IMR-90 (cell line): ENCODE measurements at regions not wholly inside any gene's neighbourhood (a gene's known extent, or its start where the extent isn't known, plus 50 kb on each side); places are given as distances from the start of the nearest gene placed in this dataset.

Source experiments
- ATAC-seq: fragments of 200-7000 bp; cut with Tn5 transposase; 2 replicates; pipeline ENCODE4 v1.9.1; 2020; ENCODE audit warnings: low read depth, mild to moderate bottlenecking, moderate library complexity
- BruUV-seq: library from RNA; stranded (reverse); fragments of 400-500 nt; replicated peaks from 2 replicates; lab custom pipeline; 2021; lab: Mats Ljungman, UMichigan
- CTCF ChIA-PET: fragments of 300-600 bp; formaldehyde crosslinking; extraction: SDS; loops from one replicate; lab custom pipeline; 2021; ENCODE audit warnings: antibody characterized with exemption; lab: Yijun Ruan, JAX
- POLR2A ChIA-PET: fragments of 300-600 bp; sonication (Branson Sonifier 250); formaldehyde crosslinking; loops from one replicate; lab custom pipeline; 2022; ENCODE audit warnings: antibody characterized with exemption; ENCODE audit not compliant: unreplicated experiment; lab: Charles Lee
- DNase-seq: peaks from one replicate; pipeline ENCODE4 v3.0.0; 2013
- H2AFZ ChIP-seq: replicated peaks from 2 replicates; pipeline ENCODE3; 2013; ENCODE audit warnings: low read length, mild to moderate bottlenecking; ENCODE audit not compliant: poor library complexity
- H2AK5ac ChIP-seq: 2 replicates; pipeline ENCODE4 v1.6.1; 2013; ENCODE audit warnings: low read depth, low read length, inconsistent platforms
- H2AK9ac ChIP-seq: replicated peaks from 2 replicates; pipeline ENCODE3; 2013; ENCODE audit warnings: mild to moderate bottlenecking, low read depth, low read length, moderate library complexity; ENCODE audit not compliant: poor library complexity
- H2BK120ac ChIP-seq: 2 replicates; pipeline ENCODE4 v1.6.1; 2013; ENCODE audit warnings: low read depth, low read length, inconsistent platforms
- H2BK15ac ChIP-seq: 3 replicates; pipeline ENCODE4 v1.6.1; 2013; ENCODE audit warnings: low read depth, low read length, inconsistent platforms
- H2BK20ac ChIP-seq: 2 replicates; pipeline ENCODE4 v1.6.1; 2013; ENCODE audit warnings: low read depth, mild to moderate bottlenecking, inconsistent platforms, low read length, moderate library complexity
- H2BK5ac ChIP-seq: 2 replicates; pipeline ENCODE4 v1.6.1; 2013; ENCODE audit warnings: mild to moderate bottlenecking, low read depth, low read length, inconsistent platforms; ENCODE audit not compliant: poor library complexity, severe bottlenecking
- H3K14ac ChIP-seq: replicated peaks from 2 replicates; pipeline ENCODE4 v1.6.1; 2013; ENCODE audit warnings: low read depth, low read length, inconsistent platforms
- H3K18ac ChIP-seq: 2 replicates; pipeline ENCODE4 v1.6.1; 2013; ENCODE audit warnings: low read depth, low read length, control low read depth
- H3K23ac ChIP-seq: 2 replicates; pipeline ENCODE4 v1.6.1; 2013; ENCODE audit warnings: low read depth, low read length, inconsistent platforms
- H3K27ac ChIP-seq: 2 replicates; pipeline ENCODE4 v1.5.1; 2013; ENCODE audit warnings: mild to moderate bottlenecking, control low read depth, low read length; ENCODE audit not compliant: insufficient read depth
- H3K27me3 ChIP-seq: 2 replicates; pipeline ENCODE4 v1.6.1; 2013; ENCODE audit warnings: low read length; ENCODE audit not compliant: control insufficient read depth, insufficient read depth
- H3K36me3 ChIP-seq: 2 replicates; pipeline ENCODE4 v1.6.1; 2013; ENCODE audit warnings: low read length, mixed read lengths; ENCODE audit not compliant: control insufficient read depth, insufficient read depth
- H3K4ac ChIP-seq: 2 replicates; pipeline ENCODE4 v1.6.1; 2013; ENCODE audit warnings: low read depth, low read length, inconsistent platforms
- H3K4me1 ChIP-seq: 2 replicates; pipeline ENCODE4 v1.6.1; 2013; ENCODE audit warnings: low read length, mixed read lengths; ENCODE audit not compliant: control insufficient read depth, insufficient read depth
- H3K4me2 ChIP-seq: 2 replicates; pipeline ENCODE4 v1.6.1; 2013; ENCODE audit warnings: low read depth, mild to moderate bottlenecking, control low read depth, low read length, moderate library complexity
- H3K4me3 ChIP-seq: 2 replicates; pipeline ENCODE4 v1.5.1; 2013; ENCODE audit warnings: low read depth, mild to moderate bottlenecking, control low read depth, low read length, moderate library complexity; ENCODE audit not compliant: insufficient read depth
- H3K56ac ChIP-seq: 2 replicates; pipeline ENCODE4 v1.6.1; 2013; ENCODE audit warnings: low read length, inconsistent platforms; ENCODE audit not compliant: insufficient read depth; ENCODE audit errors: extremely low read depth
- H3K79me1 ChIP-seq, 2 experiments: 2 replicates each; pipeline ENCODE4 v1.6.1; 2013; ENCODE audit warnings: low read length in 2 of 2, inconsistent platforms in 1 of 2, low read depth in 1 of 2
- H3K9ac ChIP-seq: 2 replicates; pipeline ENCODE4 v1.6.1; 2013; ENCODE audit warnings: low read depth, low read length, control low read depth
- H3K9me1 ChIP-seq: 2 replicates; pipeline ENCODE4 v1.6.1; 2013; ENCODE audit warnings: low read length, inconsistent platforms; ENCODE audit not compliant: insufficient read depth
- H3K9me3 ChIP-seq: 2 replicates; pipeline ENCODE4 v1.6.1; 2013; ENCODE audit warnings: low read length; ENCODE audit not compliant: control insufficient read depth, insufficient read depth
- H4K20me1 ChIP-seq: 2 replicates; pipeline ENCODE4 v1.6.1; 2013; ENCODE audit warnings: low read length, inconsistent platforms; ENCODE audit not compliant: insufficient read depth
- H4K5ac ChIP-seq: 2 replicates; pipeline ENCODE4 v1.6.1; 2013; ENCODE audit warnings: mild to moderate bottlenecking, low read depth, low read length, control low read depth
- H4K8ac ChIP-seq, 2 experiments: 2 replicates each; pipeline ENCODE4 v1.6.1; 2013; ENCODE audit warnings: low read depth in 2 of 2, low read length in 2 of 2, control low read depth in 1 of 2, inconsistent platforms in 1 of 2
- H4K91ac ChIP-seq: 2 replicates; pipeline ENCODE4 v1.6.1; 2013; ENCODE audit warnings: low read depth, low read length, inconsistent platforms; ENCODE audit not compliant: insufficient read depth
- BHLHE40 ChIP-seq: fragments of 150-350 bp; IDR thresholded peaks from 2 replicates; pipeline ENCODE4 v1.6.1; 2016; ENCODE audit warnings: mild to moderate bottlenecking, low read depth, low read length
- CEBPB ChIP-seq: IDR thresholded peaks from 2 replicates; pipeline ENCODE4 v1.6.1; 2012; ENCODE audit warnings: low read depth, low read length, improper control_type of control experiment
- CHD1 ChIP-seq: IDR thresholded peaks from 2 replicates; pipeline ENCODE4 v1.6.1; 2012; ENCODE audit warnings: low read depth, low read length, improper control_type of control experiment
- CTCF ChIP-seq: conservative IDR thresholded peaks from 2 replicates; pipeline ENCODE4 v1.5.1; 2012; ENCODE audit warnings: mild to moderate bottlenecking, low read depth, low read length, improper control_type of control experiment
- ELK1 ChIP-seq: fragments of 150-350 bp; IDR thresholded peaks from 2 replicates; pipeline ENCODE4 v1.6.1; 2016; ENCODE audit warnings: low read depth, mild to moderate bottlenecking, low read length, moderate library complexity, borderline replicate concordance
- FOS ChIP-seq: fragments of 150-350 bp; IDR thresholded peaks from 2 replicates; pipeline ENCODE4 v1.6.1; 2016; ENCODE audit warnings: low read depth, low read length
- MAFK ChIP-seq: IDR thresholded peaks from 2 replicates; pipeline ENCODE4 v1.6.1; 2012; ENCODE audit warnings: low read depth, low read length, improper control_type of control experiment
- MAZ ChIP-seq: IDR thresholded peaks from 2 replicates; pipeline ENCODE4 v1.6.1; 2012; ENCODE audit warnings: low read depth, mild to moderate bottlenecking, low read length, improper control_type of control experiment, moderate library complexity, borderline replicate concordance
- MXI1 ChIP-seq: IDR thresholded peaks from 2 replicates; pipeline ENCODE4 v1.6.1; 2012; ENCODE audit warnings: low read depth, mild to moderate bottlenecking, low read length, moderate library complexity, borderline replicate concordance
- NFE2L2 ChIP-seq: fragments of 150-350 bp; IDR thresholded peaks from 2 replicates; pipeline ENCODE4 v1.6.1; 2016; ENCODE audit warnings: low read depth, mild to moderate bottlenecking, low read length
- POLR2A ChIP-seq: IDR thresholded peaks from 2 replicates; pipeline ENCODE4 v1.6.1; 2012; ENCODE audit warnings: mild to moderate bottlenecking, low read depth, low read length
- RAD21 ChIP-seq: IDR thresholded peaks from 2 replicates; pipeline ENCODE4 v1.6.1; 2012; ENCODE audit warnings: low read length, improper control_type of control experiment
- RCOR1 ChIP-seq: IDR thresholded peaks from 2 replicates; pipeline ENCODE4 v1.6.1; 2012; ENCODE audit warnings: mild to moderate bottlenecking, low read length, improper control_type of control experiment; ENCODE audit not compliant: insufficient replicate concordance
- RFX5 ChIP-seq: IDR thresholded peaks from 2 replicates; pipeline ENCODE4 v1.8.0; 2012; ENCODE audit warnings: low read depth, mild to moderate bottlenecking, low read length, moderate library complexity
- SMC3 ChIP-seq: fragments of 150-350 bp; IDR thresholded peaks from 2 replicates; pipeline ENCODE4 v1.6.1; 2016; ENCODE audit warnings: low read depth, mild to moderate bottlenecking, antibody characterized with exemption, low read length, moderate library complexity
- USF2 ChIP-seq: fragments of 150-350 bp; IDR thresholded peaks from 2 replicates; pipeline ENCODE4 v1.6.1; 2017; ENCODE audit warnings: mild to moderate bottlenecking, antibody characterized with exemption, low read length, low read depth
- WGBS, 2 experiments: methylation state at CpG; one replicate each; pipeline versions ENCODE4 v1.1.5 to v1.1.7; 2013; ENCODE audit warnings: missing lambda C conversion rate in 2 of 2; ENCODE audit not compliant: insufficient read length in 1 of 2; ENCODE audit errors: extremely low coverage in 2 of 2; 5-methylcytosine and 5-hydroxymethylcytosine counted together
- dilution Hi-C: fragments of 300-500 bp; cut with HindIII; formaldehyde crosslinking; loops from one replicate; pipeline ENCODE4 v1.14.3; 2018; ENCODE audit warnings: low sequenced_read_pairs; ENCODE audit not compliant: unreplicated experiment
- in situ Hi-C: fragments of 300-500 bp; cut with MboI; formaldehyde crosslinking; loops from 3 replicates; pipeline ENCODE4 v1.14.3; 2019; ENCODE audit warnings: low sequenced_read_pairs, inconsistent platforms, mixed read lengths
- intact Hi-C: fragments of 100-400 bp; cut with micrococcal nuclease; formaldehyde crosslinking; loops from 2 replicates; pipeline ENCODE4 v1.10.0; 2022

- Histone ChIP-seq H4K20me1 (no peaks in the 10 kb centered on the region), H3K4me2 (no peak overlapping the region), H3K4me3 (no peak overlapping the region), H2AK5ac (no peak overlapping the region), H2BK15ac (no peak overlapping the region), H2BK5ac (no peak overlapping the region), H3K9me1 (no peaks in the 10 kb centered on the region), H3K4me1 (no peaks in the 10 kb centered on the region), H2BK120ac (no peak overlapping the region), H3K56ac (no peak overlapping the region), H3K9me3 (no peaks in the 10 kb centered on the region), H2AFZ (no peak overlapping the region), H3K14ac (no peak overlapping the region), H2BK20ac (no peak overlapping the region), H3K27ac (no peak overlapping the region), H2AK9ac (no peak overlapping the region), H3K23ac (no peak overlapping the region), H3K4ac (no peak overlapping the region), H4K91ac (no peak overlapping the region), H4K5ac (no peak overlapping the region), H3K79me1 (no peaks in the 10 kb centered on the region), H3K27me3 (no peaks in the 10 kb centered on the region), H4K8ac (no peak overlapping the region), H3K36me3 (no peaks in the 10 kb centered on the region), H3K18ac (no peak overlapping the region), H3K9ac (no peak overlapping the region)
- no peak for TF ChIP-seq NFE2L2
- no peak for TF ChIP-seq RAD21
- TF ChIP-seq SMC3, result no peak
- TF ChIP-seq RFX5, result no peak
- no peak for TF ChIP-seq ELK1
- TF ChIP-seq POLR2A, result no peak
- no peak for TF ChIP-seq CEBPB
- no peak for TF ChIP-seq CHD1
- TF ChIP-seq USF2, result no peak
- no peak for TF ChIP-seq MAZ
- no peak for TF ChIP-seq FOS
- no peak for TF ChIP-seq MAFK
- no peak for TF ChIP-seq CTCF
- no peak for TF ChIP-seq MXI1
- no peak for TF ChIP-seq BHLHE40
- no peak for TF ChIP-seq RCOR1
- CTCF ChIA-PET, result no interaction called here
- POLR2A ChIA-PET, result interaction anchor here (0.5 kb wide), 1 partner anchor 431 kb away, joined by 3 read pairs; no protein-coding TSS in a partner anchor
- ATAC-seq (no peak), DNase-seq (no peak)
- intact Hi-C loops, result no loop called here
- WGBS, 2 experiments, result no CpG with 5 or more reads among the region's 4 CpGs
- dilution Hi-C loops, result no loop called here
- BruUV-seq, result no TSS peak
- in situ Hi-C loops, result no loop called here
These were observed 145.9 kb downstream of the ALX1 start for GRCh38 chr12:85425926-85426325.
